ENCODE measurements at regions not wholly inside any gene's neighbourhood (a gene's known extent, or its start where the extent isn't known, plus 50 kb on each side); places are given as distances from the start of the nearest gene placed in this dataset.
"Not testable (repeated sequence)": the region's sequence is repeated elsewhere in the genome, so short reads cannot be mapped to it uniquely, and the experiment has no call there.

DNA sequence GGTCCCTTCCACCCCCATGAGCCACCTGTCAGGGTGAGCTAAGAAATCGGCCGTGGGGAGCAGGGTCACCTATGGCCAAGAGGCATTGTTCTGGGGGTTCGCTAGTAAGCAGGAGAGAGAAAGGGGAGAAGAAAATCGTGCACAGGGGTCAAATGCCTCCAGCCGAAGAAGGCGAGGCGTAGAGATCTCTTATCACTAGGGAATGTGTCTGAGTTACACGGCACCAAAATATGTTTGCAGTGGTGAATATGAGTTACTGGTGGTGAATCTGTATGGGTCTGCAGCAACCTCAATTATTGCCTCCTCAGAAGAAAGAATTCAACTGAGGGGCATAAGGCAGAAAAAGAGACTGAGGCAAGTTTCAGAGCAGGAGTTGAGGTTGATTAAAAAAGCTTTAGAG lies 54.2 kb upstream of the RABGAP1L start:
- DNase-seq (ENCODE audit: low spot score) (no peak), ATAC-seq (no peak)

DNA sequence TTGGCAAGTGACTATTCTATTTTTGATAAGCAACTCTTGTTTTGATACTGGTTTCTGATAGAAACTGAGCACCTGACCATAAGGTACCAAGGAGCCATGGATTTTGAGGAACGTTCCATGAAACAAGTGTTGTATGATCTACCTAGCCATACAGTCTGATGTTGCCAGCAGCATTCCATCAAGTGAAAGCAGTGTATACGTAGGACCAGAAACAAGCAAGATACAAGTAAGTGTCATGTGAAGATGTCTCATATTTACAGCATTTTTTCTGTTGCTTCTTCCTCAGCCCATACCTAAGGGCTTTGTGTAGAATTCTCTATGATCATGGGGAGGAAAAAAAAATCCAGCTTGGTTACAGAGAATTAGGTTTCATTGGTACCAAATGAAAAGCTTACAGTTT lies 55.6 kb upstream of the RABGAP1L start:
- ATAC-seq (no peak), DNase-seq (ENCODE audit: low spot score) (no peak)

DNA sequence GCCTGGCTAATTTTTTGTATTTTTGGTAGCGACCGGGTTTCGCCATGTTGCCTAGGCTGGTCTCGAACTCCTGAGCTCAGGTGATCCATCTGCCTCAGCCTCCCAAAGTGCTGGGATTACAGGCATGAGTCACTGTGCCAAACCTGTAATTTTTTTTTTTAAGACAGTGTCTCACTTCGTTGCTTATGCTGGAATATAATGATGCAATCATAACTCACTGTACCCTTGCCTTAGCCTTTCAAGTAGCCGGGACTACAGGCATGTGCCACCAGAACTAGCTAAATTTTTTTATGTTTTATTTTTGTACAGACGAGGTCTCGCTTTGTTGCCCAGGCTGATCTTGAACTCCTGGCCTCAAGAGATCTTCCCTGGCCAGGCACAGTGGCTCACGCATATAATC lies 57.3 kb upstream of the RABGAP1L start:
- not testable (repeated sequence) for DNase-seq (ENCODE audit: low spot score)

DNA sequence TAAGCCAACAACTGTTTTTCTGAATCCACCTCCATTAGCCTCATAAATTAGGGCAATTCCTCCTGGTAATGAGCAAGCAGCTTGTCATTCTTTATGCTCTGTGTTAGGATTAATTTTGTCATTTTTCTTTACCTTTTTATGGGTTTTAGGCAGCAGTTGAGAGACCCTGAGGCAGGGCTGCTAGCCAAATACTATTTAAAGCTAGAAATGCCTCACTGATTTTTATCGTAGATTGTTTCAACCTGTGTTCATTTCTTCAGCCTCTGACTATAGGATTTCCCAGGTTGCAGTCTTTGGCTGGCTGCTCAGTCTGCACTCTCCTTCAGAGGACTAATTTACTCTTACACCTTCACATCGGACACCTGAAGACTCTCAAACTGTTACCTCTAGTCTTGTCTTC lies 61.9 kb upstream of the RABGAP1L start:
- no peak for ATAC-seq
- no peak for DNase-seq (ENCODE audit: low spot score)

More for the DNA sequence above, 57.3 kb upstream of the RABGAP1L start:
- not testable (repeated sequence) for ATAC-seq

DNA sequence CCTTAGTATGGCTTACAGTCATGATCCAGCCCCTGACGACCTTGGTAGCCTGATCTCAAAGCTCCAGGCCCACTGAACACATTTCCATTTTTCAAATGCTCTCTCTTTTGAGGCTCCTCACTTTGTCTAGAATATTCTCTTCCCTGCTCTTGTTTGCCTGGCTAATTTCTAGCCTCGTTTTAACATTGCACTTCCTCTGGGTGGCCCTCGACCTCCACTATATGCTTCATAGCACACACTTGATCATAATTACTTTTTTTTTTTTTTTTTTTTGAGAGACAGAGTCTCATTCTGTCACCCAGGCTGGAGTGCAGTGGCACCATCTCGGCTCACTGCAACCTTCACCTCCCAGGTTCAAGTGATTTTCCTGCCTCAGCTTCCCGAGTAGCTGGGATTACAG lies 65.5 kb upstream of the RABGAP1L start:
- peak; percentile 64 for ATAC-seq
- DNase-seq (ENCODE audit: low spot score), result not testable (repeated sequence)

DNA sequence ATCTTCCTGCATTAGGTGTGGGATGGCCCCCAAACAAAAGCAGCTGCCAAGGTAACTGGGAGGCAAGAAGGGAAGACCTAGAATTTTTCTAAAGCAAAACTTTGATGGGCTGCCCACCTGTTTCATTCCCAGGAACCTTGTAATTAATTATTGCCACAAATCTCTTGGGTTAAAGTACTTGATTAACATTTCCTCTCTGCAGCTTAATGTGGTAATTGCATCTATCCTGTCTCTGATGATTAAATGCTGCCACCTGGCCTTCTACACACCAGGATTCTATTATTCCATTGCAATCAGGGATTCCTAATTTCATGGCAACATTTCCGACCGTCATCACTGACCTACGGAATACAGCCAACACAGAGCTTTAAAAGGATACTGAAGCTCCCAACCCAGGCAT lies 68.3 kb upstream of the RC3H1 start:
- DNase-seq (ENCODE audit: low spot score) (no peak), ATAC-seq (no peak)

DNA sequence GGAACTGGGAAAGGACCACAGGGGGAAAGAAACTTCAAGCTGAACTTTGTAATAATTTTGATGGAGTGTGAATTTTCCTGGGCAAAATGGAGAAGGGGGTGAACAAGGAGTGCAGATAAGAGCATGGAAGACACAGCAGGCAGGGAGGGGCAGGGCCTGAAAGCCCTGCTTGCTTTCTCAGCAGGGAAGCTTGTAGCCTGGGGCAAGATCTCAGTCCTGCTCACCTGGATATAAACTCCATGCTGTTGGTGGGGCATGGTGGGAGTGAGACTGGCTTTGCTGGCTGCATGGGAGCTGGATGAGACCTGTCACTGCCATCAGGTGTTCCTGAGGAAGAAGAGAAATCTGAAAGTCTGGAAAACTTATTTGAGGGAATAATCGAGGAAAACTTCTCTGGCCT lies 58.7 kb upstream of the RC3H1 start:
- ATAC-seq, result no peak

DNA sequence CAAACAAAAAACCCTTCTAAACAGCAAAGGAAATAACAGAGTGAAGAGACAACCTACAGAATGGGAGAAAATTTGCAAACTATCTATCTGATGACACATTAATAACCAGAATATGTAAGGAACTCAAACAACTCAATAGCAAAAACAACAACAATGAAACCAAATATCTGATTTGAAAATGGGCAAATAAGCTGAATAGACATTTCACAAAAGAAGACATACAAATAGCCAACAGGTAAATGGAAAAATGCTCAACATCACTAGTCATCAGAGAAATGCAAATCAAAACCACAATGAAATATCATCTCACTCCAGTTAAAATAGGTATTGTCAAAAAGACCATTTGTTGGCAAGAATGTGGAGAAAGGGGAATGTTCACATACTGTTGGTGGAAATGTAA lies 57.6 kb upstream of the RC3H1 start:
- DNase-seq (ENCODE audit: low spot score) (no peak), ATAC-seq (no peak)

More for the DNA sequence above, 58.7 kb upstream of the RC3H1 start:
- DNase-seq (ENCODE audit: low spot score), result no peak

DNA sequence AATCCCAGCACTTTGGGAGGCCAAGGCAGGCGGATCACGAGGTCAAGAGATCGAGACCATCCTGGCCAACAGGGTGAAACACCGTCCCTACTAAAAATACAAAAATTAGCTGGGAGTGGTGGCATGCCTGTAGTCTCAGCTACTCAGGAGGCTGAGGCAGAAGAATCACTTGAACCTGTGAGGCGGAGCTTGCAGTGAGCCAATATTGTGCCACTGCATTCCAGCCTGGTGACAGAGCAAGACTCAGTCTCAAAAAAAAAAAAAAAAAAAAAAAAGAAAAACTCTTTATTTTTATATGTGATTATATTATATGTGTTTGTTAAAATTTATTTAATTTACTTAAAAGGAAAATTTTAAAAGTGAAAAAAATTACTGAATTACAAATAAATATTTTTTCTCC lies 56.8 kb upstream of the RC3H1 start:
- DNase-seq (ENCODE audit: low spot score); ATAC-seq: not testable (repeated sequence)

DNA sequence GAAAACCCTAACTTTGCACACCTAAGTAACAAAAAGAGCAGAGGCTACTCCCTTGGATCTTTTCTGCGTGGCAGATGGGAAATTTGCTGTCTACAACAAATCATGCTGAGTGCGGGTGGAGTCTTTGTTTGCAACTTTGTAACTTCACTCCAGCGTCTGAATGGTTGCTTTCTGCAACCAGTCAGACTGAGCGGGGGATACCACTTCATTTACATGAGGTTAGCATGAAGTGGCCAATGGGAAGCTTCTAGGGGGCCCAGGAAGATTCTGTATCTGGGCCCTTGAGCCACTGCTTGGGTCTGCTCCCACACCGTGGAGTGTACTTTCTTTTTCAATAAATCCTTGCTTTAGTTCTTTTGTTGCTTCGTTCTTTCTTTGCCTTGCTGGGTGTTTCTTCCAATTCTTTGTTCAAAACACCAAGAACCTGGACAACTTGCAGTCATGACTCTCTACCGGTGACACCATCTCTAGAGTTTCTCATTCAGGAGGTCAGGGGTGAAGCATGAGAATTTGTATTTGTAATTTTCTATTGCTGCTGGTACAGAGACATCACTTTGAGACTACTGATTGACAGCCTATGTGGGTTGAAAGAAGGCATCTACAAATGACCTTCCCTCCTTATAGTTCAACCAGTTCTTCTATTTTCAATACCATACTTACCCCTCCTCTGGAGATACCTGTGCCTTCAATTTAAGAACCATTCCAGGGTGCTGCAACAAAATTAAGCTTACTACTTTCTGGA lies 55.8 kb upstream of the RC3H1 start:
- ATAC-seq, result no peak
- no peak for DNase-seq (ENCODE audit: low spot score)

DNA sequence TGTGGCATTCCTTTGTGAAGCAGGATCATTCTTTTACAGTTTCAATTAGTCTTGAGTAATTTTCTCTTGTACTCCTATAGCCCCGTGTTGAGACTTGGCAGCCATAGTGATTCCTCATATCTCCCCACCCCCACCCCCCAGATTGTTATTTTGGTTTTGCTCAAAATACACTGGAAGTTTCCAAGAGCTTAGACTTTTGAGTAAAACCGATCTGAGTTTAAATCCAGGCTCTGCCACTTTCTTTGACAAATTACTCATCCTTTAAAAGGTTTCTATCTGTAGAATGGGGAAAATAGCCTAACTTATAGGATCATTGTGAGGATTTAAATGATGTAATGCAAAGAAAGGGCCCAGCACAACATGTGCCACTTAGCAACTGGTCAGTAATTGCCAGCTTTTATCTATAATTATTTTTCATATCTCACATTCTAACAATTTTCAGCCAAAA lies 53.1 kb upstream of the RC3H1 start:
- no peak for ATAC-seq
- DNase-seq (ENCODE audit: low spot score), result no peak

DNA sequence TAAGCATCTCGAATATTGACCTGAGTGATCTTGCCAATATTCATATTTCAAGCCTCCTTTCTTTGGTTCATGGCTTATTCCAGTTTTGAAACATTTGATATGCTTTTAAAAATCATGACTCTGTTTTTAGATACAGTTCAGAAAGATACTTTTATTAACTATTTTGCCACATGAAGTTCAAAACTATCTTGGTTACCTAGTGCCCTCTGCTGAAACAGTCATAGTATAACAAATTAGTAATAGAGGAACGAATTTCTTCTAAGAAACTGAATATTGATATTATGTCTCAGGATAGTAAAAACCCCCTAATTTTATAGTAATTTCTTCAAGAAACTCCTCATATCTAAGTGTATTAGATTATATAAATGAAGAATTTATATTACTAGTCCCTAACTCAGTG lies 52.6 kb upstream of the RC3H1 start:
- DNase-seq (ENCODE audit: low spot score) (no peak), ATAC-seq (peak; percentile 66)

DNA sequence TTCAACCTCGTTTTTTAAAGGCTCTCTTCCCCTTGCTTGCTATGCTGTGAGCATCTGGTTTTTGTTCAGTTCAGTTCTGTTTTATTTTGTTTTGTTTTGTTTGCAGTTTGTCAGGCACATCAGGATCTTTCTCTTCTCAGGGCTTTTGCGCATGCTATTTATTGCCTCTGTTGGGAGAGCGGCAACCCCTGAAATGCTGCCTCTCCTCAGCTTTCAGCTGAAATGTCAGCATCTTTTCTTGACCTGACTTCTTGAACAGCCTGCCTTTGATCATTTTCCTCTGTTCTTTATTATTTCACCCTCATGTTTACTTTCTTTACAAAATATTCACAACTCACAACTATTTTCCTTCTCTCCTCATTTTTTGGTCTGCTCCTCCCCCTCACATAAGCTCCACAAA lies 50.4 kb upstream of the RC3H1 start:
- ATAC-seq (no peak), DNase-seq (ENCODE audit: low spot score) (no peak)
